Prostate gland (tissue), 2 donors: ENCODE measurements at regions not wholly inside any gene's neighbourhood (a gene's known extent, or its start where the extent isn't known, plus 50 kb on each side); places are given as distances from the start of the nearest gene placed in this dataset.

Experiments used
- CTCF ChIP-seq, 4 experiments: fragments of 200-600 bp in 2 of 4; fragments of 450-650 bp in 2 of 4; sonication (generic) in 2 of 4; IDR thresholded peaks; 1 replicate in 3 of 4; 2 replicates in 1 of 4; pipeline ENCODE4 v1.5.1; 2016 to 2019; ENCODE audit warnings: antibody characterized with exemption in 4 of 4, mild to moderate bottlenecking in 2 of 4, moderate library complexity in 2 of 4
- POLR2AphosphoS5 ChIP-seq: sonication (generic); formaldehyde crosslinking; IDR thresholded peaks from one replicate; pipeline ENCODE4 v1.6.1; 2017; ENCODE audit warnings: antibody characterized with exemption

DNA sequence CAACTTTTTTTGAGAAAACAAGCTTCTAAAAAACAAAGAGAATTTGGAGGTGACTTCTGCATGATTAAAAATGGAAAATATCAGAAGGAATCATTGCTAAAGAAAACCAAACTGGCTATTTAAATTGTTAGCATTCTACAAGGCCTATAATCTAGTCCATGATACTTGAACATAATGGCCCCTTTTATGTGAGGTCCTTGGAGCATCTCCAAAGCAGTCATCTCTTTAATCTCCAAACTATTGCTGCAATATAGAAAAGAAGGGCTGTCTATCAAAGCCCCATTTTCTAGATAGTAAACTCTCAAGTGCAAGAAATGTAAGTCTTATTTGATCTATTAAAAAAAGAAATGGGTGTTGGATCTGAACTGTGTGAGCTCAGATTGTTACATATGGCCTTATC is 615.1 kb downstream of the CENPC start:
- TF ChIP-seq CTCF (IDR thresholded peaks at IDR 0.05) (no peak), POLR2AphosphoS5 (no peak)
